ENCODE measurements at regions not wholly inside any gene's neighbourhood (a gene's known extent, or its start where the extent isn't known, plus 50 kb on each side); places are given as distances from the start of the nearest gene placed in this dataset.

GRCh38 chr6:6393069-6393529 is 72.6 kb upstream of the F13A1 start:
- no peak for TF ChIP-seq POLR2A (IDR thresholded peaks at IDR 0.05; ENCODE audit: low read depth, low read length)
- no peak for TF ChIP-seq POLR2AphosphoS5 (IDR thresholded peaks at IDR 0.05; ENCODE audit: insufficient read depth, low read depth, low read length)
- TF ChIP-seq CTCF (IDR thresholded peaks at IDR 0.05; ENCODE audit: extremely low read depth in 1 of 2, insufficient read depth in 1 of 2, low read depth in 1 of 2, low read length in 2 of 2), result no peak
- TF ChIP-seq EZH2 (IDR thresholded peaks at IDR 0.05; ENCODE audit: borderline replicate concordance, low read depth, low read length, severe bottlenecking), result no peak
- TF ChIP-seq GATA2 (IDR thresholded peaks at IDR 0.05; ENCODE audit: insufficient read depth, insufficient read length, low read depth, low read length), result no peak
- no peak for TF ChIP-seq FOS (IDR thresholded peaks at IDR 0.05; ENCODE audit: borderline replicate concordance, insufficient read depth, low read length)
- no peak for TF ChIP-seq MYC (IDR thresholded peaks at IDR 0.05; ENCODE audit: low read depth, low read length)

Measured in endothelial cell of umbilical vein (primary cell).